Cardiac fibroblast (primary cell): ENCODE measurements at regions not wholly inside any gene's neighbourhood (a gene's known extent, or its start where the extent isn't known, plus 50 kb on each side); places are given as distances from the start of the nearest gene placed in this dataset.
A peak's percentile ranks its signal among the peaks of the same experiment; 100 is the strongest.

ENCODE experiments used
- DNase-seq, 2 donors: peaks; one replicate each; pipeline versions ENCODE4 v3.0.0 to v3.0.0-alpha.2; 2010; ENCODE audit warnings: low read depth in 2 of 2
- H3K4me3 ChIP-seq, 2 donors: replicated peaks in 1 of 2; 1 replicate in 1 of 2; 2 replicates in 1 of 2; pipeline ENCODE4 v1.5.1; 2011; ENCODE audit warnings: low read depth in 2 of 2, low read length in 2 of 2, mild to moderate bottlenecking in 2 of 2, moderate library complexity in 1 of 2
- TF ChIP-seq, protein P1 (sequence below): IDR thresholded peaks from one replicate; pipeline ENCODE4 v1.5.1; 2011; ENCODE audit warnings: low read depth, mild to moderate bottlenecking, low read length, inconsistent platforms

DNA sequence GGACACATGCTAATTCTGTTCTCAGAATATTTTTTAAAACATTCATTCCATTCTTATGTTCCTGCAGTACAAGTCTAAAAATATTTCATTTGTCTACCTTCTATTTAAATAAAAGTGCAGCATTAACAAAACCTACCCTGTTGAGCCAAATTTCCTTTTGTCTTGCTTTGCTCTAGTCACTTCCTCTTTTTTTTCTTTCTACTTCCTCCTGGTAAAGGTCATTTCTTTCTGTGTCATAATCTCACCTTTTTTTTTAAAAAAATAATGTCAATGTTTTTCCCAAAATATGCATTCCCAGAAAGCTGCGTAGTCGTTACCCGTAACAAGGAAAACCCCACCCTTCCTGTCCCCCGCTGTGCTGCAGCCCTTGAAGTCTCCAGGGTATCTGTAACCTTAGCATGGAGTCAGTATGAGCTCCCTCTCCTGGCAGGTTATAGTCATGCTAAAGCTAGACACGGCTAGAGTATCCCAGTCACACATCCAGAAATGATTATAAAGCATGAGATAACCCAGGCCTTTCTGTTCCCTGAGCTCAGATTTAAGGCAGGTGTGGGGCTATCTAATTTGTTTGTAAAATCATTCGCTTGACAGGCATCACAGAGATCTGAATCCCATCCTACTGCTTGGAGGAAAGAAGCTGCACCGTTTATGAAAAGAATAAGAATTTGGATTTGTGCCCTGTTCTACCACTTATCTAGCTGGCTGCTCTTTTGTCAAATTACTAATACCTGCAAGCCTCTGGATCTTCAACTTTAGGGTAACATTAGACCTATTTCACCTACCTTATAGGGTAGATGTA is 51.1 kb upstream of the EED start:
- no peak overlapping the region for H3K4me3 ChIP-seq
- peak; percentile 94 to 96 for DNase-seq
- TF ChIP-seq, protein P1, sequence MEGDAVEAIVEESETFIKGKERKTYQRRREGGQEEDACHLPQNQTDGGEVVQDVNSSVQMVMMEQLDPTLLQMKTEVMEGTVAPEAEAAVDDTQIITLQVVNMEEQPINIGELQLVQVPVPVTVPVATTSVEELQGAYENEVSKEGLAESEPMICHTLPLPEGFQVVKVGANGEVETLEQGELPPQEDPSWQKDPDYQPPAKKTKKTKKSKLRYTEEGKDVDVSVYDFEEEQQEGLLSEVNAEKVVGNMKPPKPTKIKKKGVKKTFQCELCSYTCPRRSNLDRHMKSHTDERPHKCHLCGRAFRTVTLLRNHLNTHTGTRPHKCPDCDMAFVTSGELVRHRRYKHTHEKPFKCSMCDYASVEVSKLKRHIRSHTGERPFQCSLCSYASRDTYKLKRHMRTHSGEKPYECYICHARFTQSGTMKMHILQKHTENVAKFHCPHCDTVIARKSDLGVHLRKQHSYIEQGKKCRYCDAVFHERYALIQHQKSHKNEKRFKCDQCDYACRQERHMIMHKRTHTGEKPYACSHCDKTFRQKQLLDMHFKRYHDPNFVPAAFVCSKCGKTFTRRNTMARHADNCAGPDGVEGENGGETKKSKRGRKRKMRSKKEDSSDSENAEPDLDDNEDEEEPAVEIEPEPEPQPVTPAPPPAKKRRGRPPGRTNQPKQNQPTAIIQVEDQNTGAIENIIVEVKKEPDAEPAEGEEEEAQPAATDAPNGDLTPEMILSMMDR: peak; percentile 81

- no peak for DNase-seq
- no peak overlapping the region for H3K4me3 ChIP-seq
- TF ChIP-seq, protein P1: no peak
Measured at GRCh38 chr11:86192519-86193257, 51.9 kb upstream of the EED start.

DNA sequence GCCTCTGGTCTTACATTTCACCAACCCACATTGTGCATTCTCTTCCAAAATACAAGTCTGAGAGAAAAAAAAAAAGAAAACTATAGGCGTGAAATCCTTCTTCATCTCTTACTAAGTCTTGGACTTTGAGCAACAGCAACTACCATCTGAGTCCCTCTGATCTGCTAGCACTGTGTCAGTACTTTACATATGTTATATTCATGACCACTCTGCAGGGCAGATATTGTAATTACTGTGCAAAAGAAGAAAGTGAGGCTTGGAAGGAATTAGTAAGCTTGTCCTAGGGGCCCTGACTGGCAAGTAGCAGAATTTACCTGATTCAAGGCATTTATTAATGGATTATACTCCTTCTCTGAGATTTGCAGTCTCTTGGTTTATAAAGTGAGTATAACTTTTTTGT is 52.7 kb upstream of the EED start:
- DNase-seq: no peak
- H3K4me3 ChIP-seq: no peak overlapping the region
- TF ChIP-seq, protein P1: no peak

DNA sequence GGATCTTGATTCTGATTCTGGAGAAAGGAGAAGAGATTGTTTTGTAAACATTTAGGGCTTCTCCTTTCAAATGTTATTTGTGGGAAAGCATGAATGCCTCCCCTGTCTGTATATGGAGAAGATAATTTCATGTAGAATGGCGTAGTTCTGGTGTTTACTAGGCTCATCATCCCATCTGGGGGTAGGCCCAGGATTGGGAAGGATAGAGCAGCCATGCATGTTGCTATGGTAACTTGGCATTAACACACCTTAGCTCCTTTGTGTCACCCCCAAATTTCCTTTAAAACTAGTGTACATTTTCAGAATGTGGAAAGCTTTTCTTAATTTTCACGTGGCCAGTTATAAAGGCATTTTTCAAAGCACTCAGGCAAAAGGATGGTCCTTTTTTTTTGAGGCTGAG is 57.5 kb upstream of the EED start:
- DNase-seq: no peak
- no peak overlapping the region for H3K4me3 ChIP-seq
- TF ChIP-seq, protein P1: no peak

- TF ChIP-seq, protein P1: no peak
- no peak overlapping the region for H3K4me3 ChIP-seq
- no peak for DNase-seq
Measured at GRCh38 chr11:86186386-86186785, 58.2 kb upstream of the EED start.

GRCh38 chr11:86185381-86185750 is 59.2 kb upstream of the EED start:
- no peak for DNase-seq
- H3K4me3 ChIP-seq: no peak overlapping the region
- TF ChIP-seq, protein P1: no peak
